Right renal cortex interstitium (tissue), 3 donors: ENCODE measurements at regions not wholly inside any gene's neighbourhood (a gene's known extent, or its start where the extent isn't known, plus 50 kb on each side); places are given as distances from the start of the nearest gene placed in this dataset.
"Not testable (repeated sequence)": the region's sequence is repeated elsewhere in the genome, so short reads cannot be mapped to it uniquely, and the experiment has no call there.

ENCODE experiments used
- DNase-seq, 3 donors: peaks; one replicate each; pipeline ENCODE4 v3.0.0-alpha.2; 2013; ENCODE audit warnings: low read depth in 3 of 3, low spot score in 2 of 3

GRCh38 chr20:56723331-56723730 is 94.2 kb downstream of the TFAP2C start:
- no peak for DNase-seq

GRCh38 chr20:56724241-56724757 is 95.2 kb downstream of the TFAP2C start:
- no peak for DNase-seq

- no peak for DNase-seq
Measured at GRCh38 chr20:56730003-56730402, 100.9 kb downstream of the TFAP2C start.

- no peak for DNase-seq
Measured at GRCh38 chr20:56730996-56731395, 101.9 kb downstream of the TFAP2C start.

- no peak for DNase-seq
Measured at GRCh38 chr20:56731476-56731875, 102.4 kb downstream of the TFAP2C start.

GRCh38 chr20:56733967-56734366 is 104.9 kb downstream of the TFAP2C start:
- DNase-seq, result no peak

GRCh38 chr20:56735084-56735642 is 106.1 kb downstream of the TFAP2C start:
- DNase-seq, result no peak

GRCh38 chr20:56736285-56736857 is 107.3 kb downstream of the TFAP2C start:
- no peak for DNase-seq

- DNase-seq, result not testable (repeated sequence)
Measured at GRCh38 chr20:56744325-56744821, 115.3 kb downstream of the TFAP2C start.

GRCh38 chr20:56748476-56749377 is 119.6 kb downstream of the TFAP2C start:
- DNase-seq, result no peak

- no peak for DNase-seq
Measured at GRCh38 chr20:56750430-56750829, 121.3 kb downstream of the TFAP2C start.

- DNase-seq, result no peak
Measured at GRCh38 chr20:56752274-56752673, 123.2 kb downstream of the TFAP2C start.

GRCh38 chr20:56755201-56755600 is 126.1 kb downstream of the TFAP2C start:
- no peak for DNase-seq

GRCh38 chr20:56756658-56757057 is 127.6 kb downstream of the TFAP2C start:
- not testable (repeated sequence) for DNase-seq

- DNase-seq, result no peak
Measured at GRCh38 chr20:56758706-56759105, 129.6 kb downstream of the TFAP2C start.

- DNase-seq, result no peak
Measured at GRCh38 chr20:56759741-56760278, 130.7 kb downstream of the TFAP2C start.

GRCh38 chr20:56760610-56761009 is 131.5 kb downstream of the TFAP2C start:
- no peak for DNase-seq

GRCh38 chr20:56761393-56761792 is 132.3 kb downstream of the TFAP2C start:
- no peak for DNase-seq

- no peak for DNase-seq
Measured at GRCh38 chr20:56762401-56762800, 133.3 kb downstream of the TFAP2C start.

GRCh38 chr20:56762829-56763228 is 133.7 kb downstream of the TFAP2C start:
- no peak for DNase-seq

- DNase-seq, result no peak
Measured at GRCh38 chr20:56764671-56765070, 135.6 kb downstream of the TFAP2C start.
